Nephron progenitor cell (in vitro differentiated cells): ENCODE measurements at regions not wholly inside any gene's neighbourhood (a gene's known extent, or its start where the extent isn't known, plus 50 kb on each side); places are given as distances from the start of the nearest gene placed in this dataset.

ENCODE experiments used
- DNase-seq: peaks from one replicate; pipeline ENCODE4 v3.0.0; 2021
- H3K27ac Mint-ChIP-seq: 2 replicates; pipeline ENCODE4 v1.8.0; 2021; ENCODE audit warnings: mild to moderate bottlenecking, moderate library complexity, mixed read lengths
- H3K27me3 Mint-ChIP-seq: 2 replicates; pipeline ENCODE4 v1.8.0; 2021; ENCODE audit warnings: mild to moderate bottlenecking, low read depth, mixed read lengths; ENCODE audit not compliant: poor library complexity
- H3K36me3 Mint-ChIP-seq: 2 replicates; pipeline ENCODE4 v1.8.0; 2021; ENCODE audit warnings: low read depth, mixed read lengths
- H3K4me1 Mint-ChIP-seq: 2 replicates; pipeline ENCODE4 v1.8.0; 2021; ENCODE audit warnings: mixed read lengths
- H3K4me3 Mint-ChIP-seq: 2 replicates; pipeline ENCODE4 v1.8.0; 2021; ENCODE audit warnings: mild to moderate bottlenecking, moderate library complexity, mixed read lengths
- H3K9me3 Mint-ChIP-seq: 2 replicates; pipeline ENCODE4 v1.8.0; 2021; ENCODE audit warnings: mild to moderate bottlenecking, moderate library complexity, mixed read lengths
- CTCF ChIP-seq: fragments of 200-600 bp; sonication (generic); IDR thresholded peaks from 2 replicates; pipeline ENCODE4 v1.5.0; 2021; ENCODE audit warnings: antibody characterized with exemption

- Mint-ChIP-seq H3K27ac (no peak overlapping the region), H3K9me3 (peaks cover 42% of the 10 kb centered on the region), H3K4me1 (no peaks in the 10 kb centered on the region), H3K4me3 (no peak overlapping the region), H3K27me3 (peaks cover 7% of the 10 kb centered on the region), H3K36me3 (no peaks in the 10 kb centered on the region)
- no peak for TF ChIP-seq CTCF
- DNase-seq: no peak
These were observed 106.2 kb upstream of the SMAD1 start for GRCh38 chr4:145375416-145375815.

- H3K4me3 Mint-ChIP-seq: no peak overlapping the region
- no peak for TF ChIP-seq CTCF
- H3K36me3 Mint-ChIP-seq: no peaks in the 10 kb centered on the region
- H3K4me1 Mint-ChIP-seq: peaks cover 23% of the 10 kb centered on the region
- H3K9me3 Mint-ChIP-seq: peaks cover 14% of the 10 kb centered on the region
- H3K27me3 Mint-ChIP-seq: peaks cover 3% of the 10 kb centered on the region
- no peak for DNase-seq
- peak overlapping the region; percentile 95 for H3K27ac Mint-ChIP-seq
These were observed 129.1 kb upstream of the SMAD1 start for GRCh38 chr4:145352438-145353145.

GRCh38 chr4:145351922-145352321, 129.7 kb upstream of the SMAD1 start:
- Mint-ChIP-seq H3K4me3 (no peak overlapping the region), H3K27me3 (peaks cover 2% of the 10 kb centered on the region), H3K27ac (peak overlapping the region; percentile 36), H3K4me1 (peaks cover 26% of the 10 kb centered on the region), H3K9me3 (peaks cover 14% of the 10 kb centered on the region), H3K36me3 (no peaks in the 10 kb centered on the region)
- no peak for DNase-seq
- TF ChIP-seq CTCF: no peak

- H3K4me1 Mint-ChIP-seq: peaks cover 26% of the 10 kb centered on the region
These were observed 130.5 kb upstream of the SMAD1 start for GRCh38 chr4:145351162-145351561.

GRCh38 chr4:145348291-145348690, 133.4 kb upstream of the SMAD1 start:
- Mint-ChIP-seq H3K4me1 (peaks cover 37% of the 10 kb centered on the region), H3K27me3 (no peaks in the 10 kb centered on the region), H3K4me3 (no peak overlapping the region), H3K36me3 (peaks cover 4% of the 10 kb centered on the region), H3K9me3 (peaks cover 3% of the 10 kb centered on the region), H3K27ac (peak overlapping the region; percentile 7)
- no peak for TF ChIP-seq CTCF
- no peak for DNase-seq

More at GRCh38 chr4:145351162-145351561, 130.5 kb upstream of the SMAD1 start:
- Mint-ChIP-seq H3K36me3 (peaks cover 4% of the 10 kb centered on the region), H3K9me3 (peaks cover 17% of the 10 kb centered on the region), H3K27ac (peak overlapping the region; percentile 33), H3K27me3 (no peaks in the 10 kb centered on the region), H3K4me3 (no peak overlapping the region)
- TF ChIP-seq CTCF: no peak
- no peak for DNase-seq

GRCh38 chr4:145347684-145348083, 134.0 kb upstream of the SMAD1 start:
- Mint-ChIP-seq H3K4me3 (no peak overlapping the region), H3K27me3 (no peaks in the 10 kb centered on the region), H3K9me3 (peaks cover 3% of the 10 kb centered on the region), H3K36me3 (peaks cover 4% of the 10 kb centered on the region), H3K27ac (peak overlapping the region; percentile 26), H3K4me1 (peaks cover 43% of the 10 kb centered on the region)
- no peak for TF ChIP-seq CTCF
- no peak for DNase-seq
